Esophagus muscularis mucosa (tissue), 4 donors: ENCODE measurements at regions not wholly inside any gene's neighbourhood (a gene's known extent, or its start where the extent isn't known, plus 50 kb on each side); places are given as distances from the start of the nearest gene placed in this dataset.

Experiments
- DNase-seq: peaks from one replicate; pipeline ENCODE4 v3.0.0-alpha.2; 2017; ENCODE audit errors: extremely low spot score
- H3K27ac ChIP-seq, 4 donors: fragments of 200-600 bp; sonication (generic); replicated peaks in 1 of 4; 1 replicate in 3 of 4; 2 replicates in 1 of 4; pipeline ENCODE4 v1.5.1; 2016 to 2019; ENCODE audit warnings: mild to moderate bottlenecking in 1 of 4
- H3K27me3 ChIP-seq, 4 donors: fragments of 200-600 bp; sonication (generic); one replicate each; pipeline versions ENCODE4 v1.5.1 to v1.6.0; 2016 to 2019
- H3K36me3 ChIP-seq, 4 donors: fragments of 200-600 bp; sonication (generic); one replicate each; pipeline ENCODE4 v1.5.1; 2016 to 2019
- H3K4me1 ChIP-seq, 4 donors: fragments of 200-600 bp; sonication (generic); one replicate each; pipeline ENCODE4 v1.5.1; 2016 to 2019
- H3K4me3 ChIP-seq, 4 donors: fragments of 200-600 bp; sonication (generic); 1 replicate in 2 of 4; 2 replicates in 2 of 4; pipeline ENCODE4 v1.5.1; 2016 to 2019; ENCODE audit warnings: mild to moderate bottlenecking in 4 of 4, moderate library complexity in 1 of 4
- H3K9me3 ChIP-seq, 4 donors: fragments of 200-600 bp; sonication (generic); 1 replicate in 3 of 4; 2 replicates in 1 of 4; pipeline ENCODE4 v1.5.1; 2016 to 2019
- EP300 ChIP-seq: sonication (generic); formaldehyde crosslinking; IDR thresholded peaks from one replicate; pipeline ENCODE4 v1.6.1; 2017; ENCODE audit warnings: antibody characterized with exemption
- POLR2A ChIP-seq: fragments of 450-650 bp; IDR thresholded peaks from one replicate; pipeline ENCODE4 v1.6.1; 2017; ENCODE audit warnings: antibody characterized with exemption, moderate library complexity, mild to moderate bottlenecking, low read depth
- POLR2AphosphoS5 ChIP-seq, 2 donors: sonication (generic); formaldehyde crosslinking; IDR thresholded peaks; one replicate each; pipeline ENCODE4 v1.6.1; 2017; ENCODE audit warnings: antibody characterized with exemption in 2 of 2
- WGBS: methylation state at CpG from one replicate; pipeline ENCODE4 v1.1.5; 2018; 5-methylcytosine and 5-hydroxymethylcytosine counted together
- intact Hi-C: fragments of 100-400 bp; cut with DNase I; formaldehyde crosslinking; loops from one replicate; pipeline ENCODE4 v1.15.1; 2023
- TF ChIP-seq, protein P1 (sequence below), 3 experiments: fragments of 200-600 bp in 2 of 3; fragments of 450-650 bp in 1 of 3; sonication (generic) in 2 of 3; IDR thresholded peaks; one replicate each; pipeline ENCODE4 v1.5.1; 2017 to 2019; ENCODE audit warnings: antibody characterized with exemption in 3 of 3, mild to moderate bottlenecking in 2 of 3, moderate library complexity in 1 of 3

DNA sequence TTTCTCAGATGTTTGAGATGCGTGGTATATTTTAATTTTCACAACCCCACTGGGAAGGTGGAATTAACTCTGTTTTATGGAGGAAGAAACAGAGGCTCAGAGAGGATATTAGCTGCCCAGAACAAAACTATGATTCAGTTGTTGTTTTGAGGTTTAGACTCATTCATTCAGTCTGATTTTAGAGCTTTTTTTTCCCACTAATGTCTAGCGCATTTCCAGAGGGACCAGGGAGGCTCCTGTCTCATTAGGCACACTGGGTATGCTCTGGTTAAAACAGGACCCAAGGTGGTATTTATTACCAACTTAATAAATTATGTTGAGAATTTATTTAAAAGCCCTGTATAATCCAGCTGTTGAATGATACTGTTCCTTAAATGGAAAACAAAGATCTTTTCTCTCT is 272.0 kb upstream of the RGMA start:
- no peaks in the 10 kb centered on the region for H3K9me3 ChIP-seq
- no peak for DNase-seq
- WGBS = 83% methylated on average over 2 of the region's 2 CpGs
- H3K4me3 ChIP-seq = no peak overlapping the region
- no peaks in the 10 kb centered on the region for H3K4me1 ChIP-seq
- intact Hi-C loops = no loop called here
- TF ChIP-seq POLR2A (no peak), POLR2AphosphoS5 (IDR thresholded peaks at IDR 0.05) (no peak), EP300 (no peak)
- TF ChIP-seq, protein P1, sequence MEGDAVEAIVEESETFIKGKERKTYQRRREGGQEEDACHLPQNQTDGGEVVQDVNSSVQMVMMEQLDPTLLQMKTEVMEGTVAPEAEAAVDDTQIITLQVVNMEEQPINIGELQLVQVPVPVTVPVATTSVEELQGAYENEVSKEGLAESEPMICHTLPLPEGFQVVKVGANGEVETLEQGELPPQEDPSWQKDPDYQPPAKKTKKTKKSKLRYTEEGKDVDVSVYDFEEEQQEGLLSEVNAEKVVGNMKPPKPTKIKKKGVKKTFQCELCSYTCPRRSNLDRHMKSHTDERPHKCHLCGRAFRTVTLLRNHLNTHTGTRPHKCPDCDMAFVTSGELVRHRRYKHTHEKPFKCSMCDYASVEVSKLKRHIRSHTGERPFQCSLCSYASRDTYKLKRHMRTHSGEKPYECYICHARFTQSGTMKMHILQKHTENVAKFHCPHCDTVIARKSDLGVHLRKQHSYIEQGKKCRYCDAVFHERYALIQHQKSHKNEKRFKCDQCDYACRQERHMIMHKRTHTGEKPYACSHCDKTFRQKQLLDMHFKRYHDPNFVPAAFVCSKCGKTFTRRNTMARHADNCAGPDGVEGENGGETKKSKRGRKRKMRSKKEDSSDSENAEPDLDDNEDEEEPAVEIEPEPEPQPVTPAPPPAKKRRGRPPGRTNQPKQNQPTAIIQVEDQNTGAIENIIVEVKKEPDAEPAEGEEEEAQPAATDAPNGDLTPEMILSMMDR (IDR thresholded peaks at IDR 0.05) = no peak
- H3K27ac ChIP-seq = no peak overlapping the region
- H3K36me3 ChIP-seq = no peaks in the 10 kb centered on the region
- peaks cover 0 to 7% (median 0%) of the 10 kb centered on the region in 4 donors for H3K27me3 ChIP-seq

DNA sequence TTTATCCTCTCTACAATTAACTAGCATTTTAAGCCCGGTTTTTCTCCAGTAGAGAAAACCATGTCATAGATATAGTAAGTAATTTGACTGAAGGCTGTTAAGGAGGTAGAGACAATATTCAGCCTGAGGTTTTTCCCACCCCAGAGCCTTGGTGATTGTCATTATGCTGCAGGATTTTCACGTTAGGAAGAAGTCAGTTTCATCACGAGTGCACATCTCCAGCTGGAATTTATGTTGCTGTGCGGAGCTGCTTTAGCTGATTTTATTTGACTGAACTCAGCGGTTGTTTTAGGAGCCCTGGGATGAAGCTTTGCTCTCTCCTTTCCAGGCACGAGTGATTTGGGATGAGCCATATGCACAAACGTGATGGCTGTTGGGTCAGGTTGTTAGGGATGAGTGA is 271.3 kb upstream of the RGMA start:
- Histone ChIP-seq H3K9me3 (no peaks in the 10 kb centered on the region), H3K27me3 (peaks cover 0 to 4% (median 0%) of the 10 kb centered on the region in 4 donors), H3K36me3 (no peaks in the 10 kb centered on the region), H3K4me3 (no peak overlapping the region), H3K4me1 (no peaks in the 10 kb centered on the region), H3K27ac (no peak overlapping the region)
- intact Hi-C loops = no loop called here
- TF ChIP-seq POLR2A (no peak), POLR2AphosphoS5 (IDR thresholded peaks at IDR 0.05) (no peak), EP300 (no peak)
- TF ChIP-seq, protein P1 (IDR thresholded peaks at IDR 0.05) = no peak
- 75% methylated on average over 7 of the region's 7 CpGs for WGBS
- no peak for DNase-seq

DNA sequence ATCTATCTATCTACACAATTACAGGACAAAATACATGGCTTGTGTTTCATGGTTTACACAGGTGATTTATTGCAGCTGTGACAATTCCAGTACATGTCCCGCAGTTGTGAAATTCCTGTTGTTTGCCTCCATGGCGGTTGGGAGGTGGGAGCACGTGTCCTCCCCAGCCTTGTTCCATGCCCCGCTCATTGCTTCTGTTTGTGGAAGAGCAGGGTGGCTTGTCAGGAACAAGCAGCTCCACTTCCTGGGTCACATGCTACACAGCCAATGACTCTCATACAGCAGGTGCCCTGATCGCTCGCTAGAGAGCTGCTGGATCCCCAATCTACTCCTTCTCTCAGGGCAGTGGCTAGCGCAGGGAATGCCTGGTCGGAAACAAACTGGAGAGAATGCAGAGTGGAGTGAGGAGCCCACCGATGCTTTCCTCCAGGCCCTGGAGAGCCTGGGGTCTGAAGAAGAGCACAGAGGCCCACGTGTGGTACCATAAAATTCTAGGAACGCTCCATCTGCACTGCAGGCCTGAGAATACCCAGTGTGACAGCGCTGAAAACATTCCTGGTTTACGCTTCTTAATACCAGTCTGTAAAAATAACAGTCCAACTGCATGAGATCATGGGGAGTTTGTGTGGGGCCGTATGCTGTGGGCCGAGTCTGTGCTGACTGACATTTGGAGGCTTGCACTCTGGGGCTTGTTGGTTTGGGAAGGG is 270.6 kb upstream of the RGMA start:
- no peaks in the 10 kb centered on the region for H3K27me3 ChIP-seq
- H3K9me3 ChIP-seq = no peaks in the 10 kb centered on the region
- no peak overlapping the region for H3K4me3 ChIP-seq
- 69% methylated on average over 10 of the region's 15 CpGs for WGBS
- no peak overlapping the region for H3K27ac ChIP-seq
- intact Hi-C loops = no loop called here
- no peaks in the 10 kb centered on the region for H3K36me3 ChIP-seq
- no peak for DNase-seq
- TF ChIP-seq EP300 (no peak), POLR2AphosphoS5 (IDR thresholded peaks at IDR 0.05) (no peak), POLR2A (no peak)
- TF ChIP-seq, protein P1 (IDR thresholded peaks at IDR 0.05) = no peak
- no peaks in the 10 kb centered on the region for H3K4me1 ChIP-seq

DNA sequence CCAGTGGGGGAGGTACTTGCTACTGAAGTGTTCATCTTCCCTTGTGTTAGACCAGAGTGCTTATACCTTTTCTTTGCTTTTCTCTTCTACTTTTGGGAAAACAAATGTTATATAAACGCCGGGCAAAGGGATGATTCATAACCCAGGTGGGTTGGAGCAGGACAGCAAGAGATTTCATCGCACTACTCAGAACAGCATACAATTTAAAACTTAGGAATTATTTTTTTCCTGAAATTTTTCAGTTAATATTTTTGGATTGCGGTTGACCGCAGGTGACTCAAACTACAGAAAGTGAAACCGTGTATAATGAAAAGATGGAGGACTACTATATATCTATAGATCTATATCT is 270.0 kb upstream of the RGMA start:
- Histone ChIP-seq H3K27ac (no peak overlapping the region), H3K27me3 (no peaks in the 10 kb centered on the region), H3K4me3 (no peak overlapping the region), H3K36me3 (no peaks in the 10 kb centered on the region), H3K9me3 (no peaks in the 10 kb centered on the region), H3K4me1 (no peaks in the 10 kb centered on the region)
- intact Hi-C loops = no loop called here
- TF ChIP-seq, protein P1 (IDR thresholded peaks at IDR 0.05) = no peak
- TF ChIP-seq POLR2A = no peak
- 77% methylated on average over 6 of the region's 6 CpGs for WGBS
- DNase-seq = no peak
